KMS-11 (cell line): ENCODE measurements at regions not wholly inside any gene's neighbourhood (a gene's known extent, or its start where the extent isn't known, plus 50 kb on each side); places are given as distances from the start of the nearest gene placed in this dataset.

Source experiments
- H2AFZ ChIP-seq: fragments of 200-600 bp; sonication (generic); 2 replicates; pipeline ENCODE4 v1.6.1; 2016; ENCODE audit warnings: antibody characterized with exemption, mixed run types, low read depth
- H3K27ac ChIP-seq: fragments of 200-600 bp; sonication (generic); 2 replicates; pipeline ENCODE4 v1.6.1; 2016; ENCODE audit warnings: mild to moderate bottlenecking, mixed run types
- H3K27me3 ChIP-seq: fragments of 200-600 bp; sonication (generic); 2 replicates; pipeline ENCODE4 v1.6.1; 2017; ENCODE audit warnings: mild to moderate bottlenecking, low read depth, mixed run types, moderate library complexity; ENCODE audit not compliant: insufficient read depth
- H3K36me3 ChIP-seq: fragments of 200-600 bp; sonication (generic); 2 replicates; pipeline ENCODE4 v1.6.1; 2017; ENCODE audit warnings: mild to moderate bottlenecking, mixed run types; ENCODE audit not compliant: insufficient read depth
- H3K4me1 ChIP-seq: fragments of 200-600 bp; sonication (generic); 2 replicates; pipeline ENCODE4 v1.6.1; 2016; ENCODE audit warnings: mild to moderate bottlenecking, low read depth, mixed run types; ENCODE audit not compliant: poor library complexity, severe bottlenecking
- H3K4me2 ChIP-seq: fragments of 200-600 bp; sonication (generic); 2 replicates; pipeline ENCODE4 v1.7.0; 2016; ENCODE audit warnings: mild to moderate bottlenecking, mixed run types
- H3K4me3 ChIP-seq: fragments of 200-600 bp; sonication (generic); IDR thresholded peaks from 2 replicates; pipeline ENCODE4 v1.6.1; 2017; ENCODE audit warnings: low read depth, low read length, mixed read lengths; ENCODE audit not compliant: insufficient read depth
- H3K79me2 ChIP-seq: fragments of 200-600 bp; sonication (generic); 2 replicates; pipeline ENCODE4 v1.6.1; 2016; ENCODE audit warnings: low read depth, mixed run types; ENCODE audit not compliant: insufficient read depth
- H3K9ac ChIP-seq: fragments of 200-600 bp; sonication (generic); 2 replicates; pipeline ENCODE4 v1.6.1; 2016; ENCODE audit warnings: mild to moderate bottlenecking, mixed run types
- H4K20me1 ChIP-seq: fragments of 200-600 bp; sonication (generic); 2 replicates; pipeline ENCODE4 v1.6.1; 2016; ENCODE audit warnings: mild to moderate bottlenecking, mixed run types; ENCODE audit not compliant: insufficient read depth
- TF ChIP-seq, protein P1 (sequence below): fragments of 200-600 bp; sonication (generic); conservative IDR thresholded peaks from 2 replicates; pipeline ENCODE4 v1.6.1; 2017; ENCODE audit warnings: low read depth, mild to moderate bottlenecking, antibody characterized with exemption, low read length, moderate library complexity, mixed read lengths

DNA sequence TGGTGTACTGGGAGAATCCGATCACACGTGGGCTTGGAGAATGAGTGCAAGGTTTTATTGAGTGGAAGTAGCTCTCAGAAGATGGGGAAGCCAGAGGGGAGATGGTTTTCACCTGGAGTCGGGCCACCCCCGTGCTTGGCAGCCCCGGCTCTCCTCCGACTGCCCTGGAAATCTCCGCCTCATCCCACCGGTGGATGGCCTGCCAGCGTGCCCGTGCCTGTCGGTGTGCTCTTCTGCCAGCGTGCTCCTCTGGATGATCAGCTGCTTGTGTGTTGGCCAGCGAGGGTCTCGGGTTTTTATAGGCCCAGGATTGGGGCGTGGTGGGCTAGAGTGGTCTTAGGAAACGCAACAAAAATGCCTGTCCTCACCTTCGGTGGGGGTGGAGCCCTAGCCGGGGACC, 368.0 kb downstream of the FAT4 start:
- Histone ChIP-seq H2AFZ (no peak overlapping the region), H3K9ac (no peak overlapping the region), H3K36me3 (no peaks in the 10 kb centered on the region), H3K27me3 (no peaks in the 10 kb centered on the region), H3K27ac (no peak overlapping the region), H3K4me3 (no peak overlapping the region), H4K20me1 (no peaks in the 10 kb centered on the region), H3K4me2 (no peak overlapping the region), H3K79me2 (no peaks in the 10 kb centered on the region), H3K4me1 (no peaks in the 10 kb centered on the region)
- TF ChIP-seq, protein P1, sequence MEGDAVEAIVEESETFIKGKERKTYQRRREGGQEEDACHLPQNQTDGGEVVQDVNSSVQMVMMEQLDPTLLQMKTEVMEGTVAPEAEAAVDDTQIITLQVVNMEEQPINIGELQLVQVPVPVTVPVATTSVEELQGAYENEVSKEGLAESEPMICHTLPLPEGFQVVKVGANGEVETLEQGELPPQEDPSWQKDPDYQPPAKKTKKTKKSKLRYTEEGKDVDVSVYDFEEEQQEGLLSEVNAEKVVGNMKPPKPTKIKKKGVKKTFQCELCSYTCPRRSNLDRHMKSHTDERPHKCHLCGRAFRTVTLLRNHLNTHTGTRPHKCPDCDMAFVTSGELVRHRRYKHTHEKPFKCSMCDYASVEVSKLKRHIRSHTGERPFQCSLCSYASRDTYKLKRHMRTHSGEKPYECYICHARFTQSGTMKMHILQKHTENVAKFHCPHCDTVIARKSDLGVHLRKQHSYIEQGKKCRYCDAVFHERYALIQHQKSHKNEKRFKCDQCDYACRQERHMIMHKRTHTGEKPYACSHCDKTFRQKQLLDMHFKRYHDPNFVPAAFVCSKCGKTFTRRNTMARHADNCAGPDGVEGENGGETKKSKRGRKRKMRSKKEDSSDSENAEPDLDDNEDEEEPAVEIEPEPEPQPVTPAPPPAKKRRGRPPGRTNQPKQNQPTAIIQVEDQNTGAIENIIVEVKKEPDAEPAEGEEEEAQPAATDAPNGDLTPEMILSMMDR = no peak

DNA sequence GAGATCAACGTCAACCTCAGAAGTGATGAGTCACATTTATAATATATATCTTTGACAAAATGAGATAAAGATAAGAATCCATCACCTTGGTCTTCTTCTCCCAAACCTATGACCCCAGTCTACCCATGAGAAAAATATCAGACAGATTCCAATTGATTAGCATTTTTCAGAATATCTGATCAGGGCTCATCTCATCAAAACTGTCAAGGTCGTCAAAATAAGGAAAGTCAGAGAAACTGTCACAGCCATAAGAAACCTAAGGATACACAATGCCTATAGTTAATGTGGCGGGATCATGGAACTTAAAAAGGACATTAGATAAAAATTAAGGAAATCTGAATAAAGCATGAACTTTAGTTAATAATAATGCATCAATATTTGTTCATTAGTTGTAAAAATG, 374.1 kb downstream of the FAT4 start:
- Histone ChIP-seq H3K9ac (no peak overlapping the region), H4K20me1 (no peaks in the 10 kb centered on the region), H3K4me3 (no peak overlapping the region), H3K4me1 (no peaks in the 10 kb centered on the region), H3K36me3 (no peaks in the 10 kb centered on the region), H3K27ac (no peak overlapping the region), H3K27me3 (no peaks in the 10 kb centered on the region), H3K4me2 (no peak overlapping the region), H3K79me2 (no peaks in the 10 kb centered on the region), H2AFZ (no peak overlapping the region)
- TF ChIP-seq, protein P1 = no peak

- no peaks in the 10 kb centered on the region for H3K27me3 ChIP-seq
- H4K20me1 ChIP-seq = no peaks in the 10 kb centered on the region
- no peaks in the 10 kb centered on the region for H3K4me1 ChIP-seq
- H3K4me3 ChIP-seq = no peak overlapping the region
- no peaks in the 10 kb centered on the region for H3K36me3 ChIP-seq
- no peaks in the 10 kb centered on the region for H3K79me2 ChIP-seq
- no peak overlapping the region for H3K4me2 ChIP-seq
- H2AFZ ChIP-seq = no peak overlapping the region
- no peak overlapping the region for H3K27ac ChIP-seq
- no peak overlapping the region for H3K9ac ChIP-seq
- TF ChIP-seq, protein P1 = no peak
Measured at GRCh38 chr4:125689805-125690204, 375.1 kb downstream of the FAT4 start.

DNA sequence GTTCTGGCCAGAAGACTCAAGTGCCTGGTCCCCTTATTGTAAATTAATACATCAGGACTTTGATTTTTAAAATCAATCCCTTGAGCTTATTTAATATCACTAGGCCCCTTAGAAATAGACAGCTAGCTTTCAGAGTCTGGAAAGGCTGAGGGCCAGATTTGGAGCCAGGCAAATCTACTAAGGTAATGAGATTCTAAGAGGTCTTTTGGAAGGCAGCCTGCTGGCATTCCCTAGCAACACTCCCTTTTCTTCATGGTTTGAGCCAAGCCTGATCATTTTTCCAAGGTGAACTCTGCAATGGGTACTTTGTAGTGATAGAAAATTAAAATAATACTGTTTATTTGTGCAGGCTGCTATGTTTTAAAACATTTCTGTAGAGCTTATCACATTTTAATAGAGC, 378.5 kb downstream of the FAT4 start:
- Histone ChIP-seq H3K27me3 (no peaks in the 10 kb centered on the region), H3K4me2 (no peak overlapping the region), H3K27ac (no peak overlapping the region), H3K4me1 (no peaks in the 10 kb centered on the region), H4K20me1 (no peaks in the 10 kb centered on the region), H3K9ac (no peak overlapping the region), H3K4me3 (no peak overlapping the region), H3K79me2 (no peaks in the 10 kb centered on the region), H3K36me3 (no peaks in the 10 kb centered on the region), H2AFZ (no peak overlapping the region)
- TF ChIP-seq, protein P1 = no peak

DNA sequence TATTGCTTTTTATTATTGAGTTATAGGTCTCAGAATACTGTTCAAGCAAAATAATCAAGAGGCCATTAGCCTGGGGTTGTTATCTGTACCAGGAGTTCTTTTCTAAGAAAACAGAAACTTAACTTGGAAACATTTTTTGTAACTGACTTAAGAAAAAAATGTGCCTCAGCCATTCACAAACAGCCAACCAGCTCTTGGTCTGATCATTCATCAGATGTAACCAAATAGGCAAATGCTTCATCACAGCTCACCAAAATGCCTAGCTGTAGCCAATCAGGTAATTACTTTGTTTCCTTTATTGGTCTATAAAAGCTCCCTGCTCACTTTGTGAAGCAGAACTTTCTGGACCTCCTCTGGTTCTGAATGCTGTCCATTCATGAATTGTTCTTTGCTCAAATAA, 387.7 kb downstream of the FAT4 start:
- Histone ChIP-seq H3K79me2 (no peaks in the 10 kb centered on the region), H3K27me3 (no peaks in the 10 kb centered on the region), H3K27ac (no peak overlapping the region), H3K36me3 (no peaks in the 10 kb centered on the region), H2AFZ (no peak overlapping the region), H3K9ac (no peak overlapping the region), H3K4me2 (no peak overlapping the region), H4K20me1 (no peaks in the 10 kb centered on the region), H3K4me3 (no peak overlapping the region), H3K4me1 (no peaks in the 10 kb centered on the region)
- TF ChIP-seq, protein P1 = no peak
